K562 (cell line): ENCODE measurements at regions not wholly inside any gene's neighbourhood (a gene's known extent, or its start where the extent isn't known, plus 50 kb on each side); places are given as distances from the start of the nearest gene placed in this dataset.

Source experiments
- ATF6 ChIP-seq: sonication (generic); formaldehyde crosslinking; IDR thresholded peaks from 2 replicates; pipeline ENCODE4 v1.4.0; 2020; ENCODE audit warnings: mild to moderate bottlenecking, missing genetic modification reagents
- KAT8 ChIP-seq: fragments of 450-650 bp; IDR thresholded peaks from 2 replicates; pipeline ENCODE4 v1.6.1; 2016; ENCODE audit warnings: low read depth, mild to moderate bottlenecking

- TF ChIP-seq KAT8 (no peak), ATF6 (CRISPR knock-in tag) (no peak)
These were observed 202.9 kb downstream of the ARL4C start for GRCh38 chr2:234293973-234294372.
